ENCODE measurements at regions not wholly inside any gene's neighbourhood (a gene's known extent, or its start where the extent isn't known, plus 50 kb on each side); places are given as distances from the start of the nearest gene placed in this dataset.

DNA sequence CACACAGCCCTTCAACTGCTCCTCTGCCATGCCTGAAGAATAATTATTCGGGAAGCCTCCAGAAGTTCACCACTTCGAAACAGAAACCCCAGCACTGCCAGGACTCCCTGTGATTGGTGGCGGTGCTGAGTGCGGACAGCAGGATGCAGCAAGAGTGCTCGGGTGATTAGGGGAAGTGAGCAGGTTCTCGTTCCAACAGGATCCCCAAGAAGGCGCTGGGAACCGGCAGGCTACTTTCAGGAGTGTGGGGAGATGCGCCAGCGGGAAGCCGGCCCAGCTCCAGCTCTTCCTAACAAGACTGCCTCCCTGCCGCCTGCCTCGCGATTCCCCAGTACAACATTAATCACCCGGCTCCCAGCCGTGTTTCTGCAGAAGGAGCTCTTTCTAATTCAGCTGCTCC, 630.2 kb downstream of the BRD1 start:
- DNase-seq, result no peak

DNA sequence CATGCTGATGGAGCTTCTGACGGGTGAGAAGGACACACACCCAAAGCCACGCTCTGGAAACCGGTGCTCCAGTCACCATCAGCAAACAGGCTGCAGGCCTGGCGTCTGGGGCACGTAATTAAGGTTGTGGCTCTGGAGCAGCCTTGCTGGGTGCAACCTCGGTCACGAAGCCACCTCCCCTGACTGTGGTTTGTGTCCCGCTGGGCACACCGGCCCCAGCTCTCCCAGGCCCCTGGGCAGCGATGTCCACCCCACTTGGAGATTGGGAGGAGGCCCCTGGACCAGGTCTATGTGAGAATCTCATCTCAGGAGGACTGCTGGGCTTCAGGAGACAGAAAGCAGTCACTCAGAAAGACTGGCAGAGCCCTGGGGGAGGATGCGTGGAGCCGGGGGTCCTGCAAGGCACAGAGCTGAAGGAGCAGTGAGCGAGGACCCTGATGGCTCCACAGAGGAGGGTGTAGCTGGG, 631.6 kb downstream of the BRD1 start:
- no peak for DNase-seq

DNA sequence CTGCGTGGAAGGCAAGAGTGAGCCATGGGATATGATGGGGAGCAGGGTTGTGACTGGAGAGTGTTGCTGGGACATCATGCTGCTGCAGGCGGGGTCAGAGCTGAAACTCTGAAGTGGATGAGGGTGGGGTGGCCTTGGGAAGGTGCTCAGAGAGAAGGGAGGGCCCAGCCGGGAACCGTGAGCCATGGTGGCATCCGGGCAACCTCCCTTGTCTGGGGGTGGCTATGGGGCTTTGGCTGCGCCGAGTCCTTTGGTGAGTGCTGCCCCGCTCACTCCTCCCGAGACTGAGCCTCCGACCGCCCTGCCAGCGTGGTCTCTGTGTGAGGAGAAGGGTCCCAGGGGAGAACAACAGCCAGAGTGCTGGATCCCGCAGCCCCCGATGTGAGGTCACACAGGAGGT, 632.0 kb downstream of the BRD1 start:
- DNase-seq, result no peak

DNA sequence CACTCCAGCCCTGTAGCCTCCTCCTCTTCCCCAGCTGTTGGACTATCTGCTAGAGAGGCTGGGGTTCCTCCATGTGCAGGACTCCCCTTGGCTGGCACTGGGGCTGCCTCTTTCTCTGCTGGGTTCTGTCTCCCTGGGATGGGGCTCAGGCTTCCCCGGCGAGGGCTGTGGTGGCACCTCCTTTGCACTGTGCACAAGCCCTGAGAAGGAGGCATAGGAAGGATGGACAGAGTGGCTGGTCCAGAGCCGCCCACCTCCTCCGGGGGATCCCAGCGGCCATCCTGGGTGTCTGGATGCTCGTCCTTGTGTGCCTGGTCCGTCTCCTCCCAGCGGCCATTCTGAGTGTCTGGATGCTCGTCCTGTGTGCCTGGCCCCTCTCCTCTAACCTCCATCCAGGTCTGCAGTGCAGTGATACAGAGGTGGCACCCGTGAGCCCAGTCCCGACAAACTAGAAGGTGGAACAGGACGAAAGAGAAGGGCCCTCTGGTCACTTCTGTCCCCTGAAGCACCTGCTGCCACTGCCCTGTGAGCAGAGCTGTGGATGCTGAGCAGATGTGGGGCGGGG, 633.7 kb downstream of the BRD1 start:
- DNase-seq, result no peak

DNA sequence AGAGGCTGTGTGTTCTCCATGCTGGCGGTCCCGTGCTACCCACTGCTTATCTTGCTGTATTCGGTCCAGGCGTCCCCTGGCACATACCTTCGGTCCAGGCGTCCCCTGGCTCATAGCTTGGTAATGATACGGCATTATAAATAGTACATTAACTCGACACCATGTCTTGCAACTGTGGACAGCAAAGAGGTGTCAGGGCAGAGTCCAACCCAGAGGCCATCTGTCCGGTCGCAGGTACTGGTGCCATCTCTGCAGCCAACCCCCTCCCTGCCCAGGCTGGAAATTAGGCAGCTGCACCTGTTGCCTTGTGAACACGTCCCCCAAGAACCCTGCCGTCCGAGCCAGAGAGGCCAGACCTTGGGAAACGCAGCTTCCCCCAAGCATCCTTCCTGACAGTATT, 634.3 kb downstream of the BRD1 start:
- no peak for DNase-seq

- DNase-seq, result no peak
Measured at GRCh38 chr22:49192857-49193250, 634.8 kb downstream of the BRD1 start.

- no peak for DNase-seq
Measured at GRCh38 chr22:49192180-49192856, 635.4 kb downstream of the BRD1 start.

DNA sequence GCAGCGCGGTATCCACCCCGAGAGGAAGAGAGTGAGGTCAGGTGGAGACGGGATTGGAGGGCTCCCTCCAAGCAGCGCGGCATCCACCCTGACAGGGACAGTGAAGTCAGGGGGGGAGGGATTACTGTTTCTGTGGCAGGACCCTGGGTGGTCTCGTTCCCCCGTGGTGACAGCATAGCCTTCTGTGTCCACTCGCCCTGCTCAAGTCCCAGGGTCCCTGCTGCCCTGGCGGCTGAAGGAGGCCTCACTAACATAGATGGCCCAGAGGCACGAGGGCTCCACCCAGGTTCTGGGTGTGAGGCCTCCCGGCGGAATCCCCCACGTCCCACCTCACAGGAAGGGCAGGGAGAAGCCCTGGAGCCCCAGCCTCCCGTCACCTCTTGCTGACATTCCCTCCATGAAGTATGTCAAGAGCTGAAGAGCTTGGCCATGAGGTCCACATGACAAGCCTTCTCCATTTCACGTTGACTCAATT, 636.1 kb downstream of the BRD1 start:
- DNase-seq, result no peak

- DNase-seq, result no peak
Measured at GRCh38 chr22:49190816-49191505, 636.7 kb downstream of the BRD1 start.

GRCh38 chr22:49189871-49190270, 637.8 kb downstream of the BRD1 start:
- DNase-seq, result no peak

GRCh38 chr22:49188591-49188990, 639.1 kb downstream of the BRD1 start:
- no peak for DNase-seq

- no peak for DNase-seq
Measured at GRCh38 chr22:49188091-49188490, 639.6 kb downstream of the BRD1 start.

GRCh38 chr22:49186762-49187161, 640.9 kb downstream of the BRD1 start:
- DNase-seq, result no peak

DNA sequence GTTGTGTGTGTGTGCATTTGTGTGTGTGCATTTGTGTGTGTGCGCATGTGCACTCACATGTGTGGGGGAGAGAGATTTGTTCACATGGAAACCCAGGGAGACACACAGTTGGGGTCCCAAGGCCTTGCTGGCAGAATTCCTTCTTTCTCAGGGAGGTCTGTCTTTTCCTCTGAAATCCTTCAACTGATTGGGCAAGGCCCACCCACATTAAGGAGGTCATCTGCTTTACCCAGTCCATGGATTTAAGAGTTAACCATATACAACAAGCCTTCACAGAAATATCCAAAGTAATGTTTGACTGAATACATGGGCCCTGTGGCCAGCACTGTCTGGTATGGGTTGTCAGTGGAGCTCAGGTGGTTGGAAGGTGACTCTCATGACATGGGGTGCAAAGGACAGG, 641.4 kb downstream of the BRD1 start:
- no peak for DNase-seq

DNA sequence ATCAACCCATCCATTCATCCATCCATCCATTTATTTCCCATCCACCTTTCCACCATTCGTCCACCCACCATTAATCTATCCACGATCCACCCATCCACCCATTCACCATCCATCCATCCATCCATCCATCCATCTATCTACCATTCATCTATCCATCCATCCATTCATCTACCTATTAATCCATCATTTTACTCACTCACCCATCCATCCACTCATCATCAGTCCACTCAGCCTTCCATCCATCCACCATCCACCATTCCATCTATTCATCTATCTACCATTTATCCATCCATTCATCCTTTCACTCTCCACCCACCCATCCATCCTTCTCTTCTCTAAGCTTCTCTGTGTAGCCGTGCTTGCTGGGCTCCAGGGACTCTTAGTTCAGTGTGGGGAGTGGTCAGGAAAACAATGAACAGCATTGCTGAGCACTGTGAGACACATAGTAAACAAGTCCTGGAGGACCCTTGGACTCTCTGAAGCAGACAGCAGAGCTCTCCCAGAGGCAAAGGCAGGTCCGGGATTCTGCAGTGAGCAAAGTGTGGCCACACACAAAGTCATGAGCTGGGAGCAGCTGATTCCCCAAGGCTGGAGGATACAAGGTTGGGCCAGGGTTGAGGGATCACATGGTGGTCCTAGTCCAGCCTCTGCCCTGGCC, 642.2 kb downstream of the BRD1 start:
- no peak for DNase-seq

DNA sequence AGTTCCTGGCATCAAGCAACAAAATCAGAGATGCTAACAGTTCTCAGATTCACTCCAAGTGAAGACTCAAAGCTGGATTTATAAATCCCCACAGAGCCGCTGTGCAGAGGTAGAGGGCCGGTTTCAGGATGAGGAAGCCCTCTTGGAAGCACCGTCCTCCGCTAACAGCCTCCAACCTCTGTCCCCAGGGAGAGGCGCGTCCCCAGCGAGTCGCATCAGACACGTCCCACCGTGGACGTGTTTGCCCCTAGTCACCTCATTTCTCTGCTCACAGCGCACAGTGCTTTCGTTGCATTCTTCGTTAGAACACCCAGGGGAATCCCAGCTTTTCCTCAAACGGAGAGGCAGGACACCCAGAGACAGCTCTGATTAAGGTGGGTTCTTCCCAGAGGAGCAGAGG, 642.9 kb downstream of the BRD1 start:
- no peak for DNase-seq

GRCh38 chr22:49183826-49184216, 643.9 kb downstream of the BRD1 start:
- no peak for DNase-seq

GRCh38 chr22:49183208-49183825, 644.4 kb downstream of the BRD1 start:
- DNase-seq, result no peak

GRCh38 chr22:49182416-49182815, 645.3 kb downstream of the BRD1 start:
- no peak for DNase-seq

GRCh38 chr22:49181942-49182341, 645.7 kb downstream of the BRD1 start:
- no peak for DNase-seq

DNA sequence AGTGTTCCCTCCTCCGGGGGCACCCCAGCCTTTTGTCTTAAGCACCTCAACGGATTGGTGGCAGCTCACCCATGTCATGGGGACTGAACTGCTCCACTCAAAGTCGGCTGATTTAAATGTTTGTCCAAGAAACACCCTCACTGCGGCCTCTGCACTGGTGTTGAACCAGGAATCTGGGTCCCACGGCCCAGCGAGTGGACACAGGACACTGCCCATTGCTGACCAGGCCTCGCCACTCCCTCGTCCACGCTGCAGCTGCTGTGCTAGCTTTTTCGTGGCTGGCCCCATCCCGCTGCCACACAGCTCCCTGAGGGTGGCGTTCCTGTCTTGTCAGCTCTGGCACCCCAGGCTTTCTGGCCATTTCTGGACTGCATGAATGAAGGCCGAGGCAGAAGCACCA, 646.2 kb downstream of the BRD1 start:
- no peak for DNase-seq

DNA sequence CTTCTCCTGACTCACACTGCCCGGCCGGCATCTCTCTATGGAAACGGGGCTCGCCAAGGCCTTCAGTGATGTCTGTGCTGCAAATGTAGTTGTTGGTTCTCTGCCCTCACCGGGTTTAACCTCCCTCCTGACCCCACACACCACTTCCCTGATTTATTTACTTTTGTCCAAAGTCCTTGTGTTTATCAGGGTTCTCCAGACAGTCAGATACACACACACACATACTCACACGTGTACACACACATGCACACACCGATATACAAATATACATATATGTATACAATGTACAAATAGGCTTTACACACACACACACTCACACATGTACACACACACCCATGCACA, 647.0 kb downstream of the BRD1 start:
- no peak for DNase-seq

DNA sequence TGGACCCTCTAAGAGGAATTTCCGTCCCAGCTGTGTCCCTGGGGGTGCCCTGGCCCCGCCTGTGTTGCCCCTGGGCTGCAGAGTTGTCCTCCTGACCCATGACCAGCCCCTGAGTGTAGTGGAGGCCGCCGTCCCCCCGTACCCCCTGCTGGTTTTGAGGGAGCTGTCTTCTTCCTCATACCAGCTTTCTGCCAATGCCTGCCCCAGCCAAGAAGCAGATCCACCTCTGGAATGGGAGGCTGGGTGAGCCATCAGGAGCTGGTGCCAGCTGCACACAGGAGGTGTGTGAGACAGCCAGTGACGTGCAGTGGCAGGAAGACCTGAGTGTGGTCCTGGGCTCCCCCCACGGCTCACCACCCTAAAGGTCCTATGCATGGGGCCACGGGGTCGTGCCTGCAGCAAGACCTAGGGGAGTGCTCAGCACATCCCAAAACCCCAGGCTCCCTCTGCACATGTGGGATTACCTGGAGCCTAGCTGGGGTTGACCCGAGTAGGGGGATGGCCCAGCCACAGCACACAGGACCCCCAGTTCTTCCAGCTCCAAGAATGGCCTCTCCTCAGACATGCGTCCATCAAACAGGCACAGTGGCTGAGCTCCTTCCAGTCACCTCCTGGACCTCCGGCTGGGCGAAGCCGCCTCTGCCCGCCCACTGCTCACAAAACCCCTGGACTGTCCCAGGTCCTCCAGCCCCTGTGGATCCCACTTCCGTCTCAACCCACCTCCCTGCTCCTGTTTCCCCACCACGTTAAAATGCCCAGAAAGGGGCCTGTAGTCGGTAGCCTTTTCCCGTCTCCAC, 647.6 kb downstream of the BRD1 start:
- DNase-seq, result no peak

Data from NCI-H1930 (cell line).